OCI-LY1 (cell line): ENCODE measurements at regions not wholly inside any gene's neighbourhood (a gene's known extent, or its start where the extent isn't known, plus 50 kb on each side); places are given as distances from the start of the nearest gene placed in this dataset.

Source experiments
- H2AFZ ChIP-seq: fragments of 200-600 bp; sonication (generic), shearing (Covaris generic); 2 replicates; pipeline ENCODE4 v1.6.0; 2014; ENCODE audit warnings: antibody characterized with exemption, mild to moderate bottlenecking, low read length
- H3F3A ChIP-seq: fragments of 200-600 bp; sonication (generic), shearing (Covaris generic); 2 replicates; pipeline ENCODE4 v1.6.0; 2014; ENCODE audit warnings: mild to moderate bottlenecking, antibody characterized with exemption, low read length, moderate library complexity; ENCODE audit not compliant: insufficient read depth
- H3K27ac ChIP-seq: fragments of 200-600 bp; sonication (generic); 2 replicates; pipeline ENCODE4 v1.5.1; 2014; ENCODE audit warnings: low read length, mixed run types, mild to moderate bottlenecking, low read depth; ENCODE audit not compliant: poor library complexity, severe bottlenecking
- H3K27me3 ChIP-seq: fragments of 200-600 bp; sonication (generic); 2 replicates; pipeline ENCODE4 v1.6.0; 2014; ENCODE audit warnings: antibody characterized with exemption, mild to moderate bottlenecking, low read length, moderate library complexity; ENCODE audit not compliant: insufficient read depth
- H3K36me3 ChIP-seq: fragments of 200-600 bp; sonication (generic); 2 replicates; pipeline ENCODE4 v1.6.1; 2014; ENCODE audit warnings: mild to moderate bottlenecking, antibody characterized with exemption, low read length, moderate library complexity, mixed read lengths; ENCODE audit not compliant: insufficient read depth
- H3K4me1 ChIP-seq: fragments of 200-600 bp; sonication (generic); 2 replicates; pipeline ENCODE4 v1.5.1; 2014; ENCODE audit warnings: mild to moderate bottlenecking, low read length, moderate library complexity; ENCODE audit not compliant: insufficient read depth, severe bottlenecking
- H3K4me2 ChIP-seq: fragments of 200-600 bp; sonication (generic), shearing (Covaris generic); 2 replicates; pipeline ENCODE4 v1.6.1; 2014; ENCODE audit warnings: low read length
- H3K4me3 ChIP-seq: fragments of 200-600 bp; sonication (generic); 2 replicates; pipeline ENCODE4 v1.5.1; 2014; ENCODE audit warnings: low read length, low read depth, mild to moderate bottlenecking, mixed read lengths; ENCODE audit not compliant: poor library complexity, severe bottlenecking
- H3K79me2 ChIP-seq: fragments of 200-600 bp; shearing (Covaris generic); 2 replicates; pipeline ENCODE4 v1.6.1; 2016; ENCODE audit warnings: mixed run types, low read length, mixed read lengths; ENCODE audit not compliant: insufficient read depth
- H3K9ac ChIP-seq: fragments of 200-600 bp; sonication (generic), shearing (Covaris generic); 2 replicates; pipeline ENCODE4 v1.6.1; 2014; ENCODE audit warnings: mild to moderate bottlenecking, low read length, mixed read lengths
- H3K9me2 ChIP-seq: fragments of 200-600 bp; sonication (generic), shearing (Covaris generic); 2 replicates; pipeline ENCODE4 v1.6.1; 2014; ENCODE audit warnings: low read depth, mild to moderate bottlenecking, low read length, mixed read lengths
- H3K9me3 ChIP-seq: fragments of 200-600 bp; shearing (Covaris generic); 2 replicates; pipeline ENCODE4 v1.6.1; 2014; ENCODE audit warnings: low read length, mixed read lengths
- H4K20me1 ChIP-seq: fragments of 200-600 bp; sonication (generic), shearing (Covaris generic); 2 replicates; pipeline ENCODE4 v1.6.0; 2016; ENCODE audit warnings: mild to moderate bottlenecking, low read length; ENCODE audit not compliant: insufficient read depth
- CTCF ChIP-seq: fragments of 200-600 bp; sonication (generic), shearing (Covaris generic); IDR thresholded peaks from 2 replicates; pipeline ENCODE4 v1.5.1; 2017; ENCODE audit warnings: mild to moderate bottlenecking, antibody characterized with exemption, low read length, moderate library complexity, mixed read lengths
- EZH2 ChIP-seq: fragments of 200-600 bp; sonication (generic), shearing (Covaris generic); IDR thresholded peaks from 2 replicates; pipeline ENCODE4 v1.8.0; 2017; ENCODE audit warnings: borderline replicate concordance, mixed run types, mild to moderate bottlenecking, antibody characterized with exemption, low read length, moderate library complexity, mixed read lengths

- H3K4me3 ChIP-seq: no peak overlapping the region
- 0 out of 2 replicates have a peak overlapping the region, but pooled peaks have one; percentile 43 for H2AFZ ChIP-seq
- H3K9ac ChIP-seq: no peak overlapping the region
- H3K36me3 ChIP-seq: no peaks in the 10 kb centered on the region
- peaks cover 5% of the 10 kb centered on the region; the same call in 1 of the 2 replicates for H3K9me3 ChIP-seq
- no peaks in the 10 kb centered on the region for H3K9me2 ChIP-seq
- H3K4me2 ChIP-seq: no peak overlapping the region
- TF ChIP-seq CTCF: no peak
- TF ChIP-seq EZH2: no peak
- no peaks in the 10 kb centered on the region for H3K79me2 ChIP-seq
- no peaks in the 10 kb centered on the region for H4K20me1 ChIP-seq
- H3K4me1 ChIP-seq: peaks cover 13% of the 10 kb centered on the region
- no peak overlapping the region for H3K27ac ChIP-seq
- H3K27me3 ChIP-seq: no peaks in the 10 kb centered on the region
- no peaks in the 10 kb centered on the region for H3F3A ChIP-seq
Measured at GRCh38 chr2:144849612-144850011, 329.7 kb upstream of the ZEB2 start.

GRCh38 chr2:144848423-144848822 lies 328.5 kb upstream of the ZEB2 start:
- Histone ChIP-seq H3K27me3 (no peaks in the 10 kb centered on the region), H3K4me1 (peaks cover 13% of the 10 kb centered on the region), H3K36me3 (no peaks in the 10 kb centered on the region), H2AFZ (no peak overlapping the region), H3K79me2 (no peaks in the 10 kb centered on the region), H3K9me3 (no peaks in the 10 kb centered on the region), H3K9ac (no peak overlapping the region), H3K27ac (no peak overlapping the region), H3K4me3 (no peak overlapping the region), H3K9me2 (no peaks in the 10 kb centered on the region), H3K4me2 (no peak overlapping the region), H3F3A (no peaks in the 10 kb centered on the region), H4K20me1 (no peaks in the 10 kb centered on the region)
- TF ChIP-seq EZH2 (no peak), CTCF (no peak)

GRCh38 chr2:144847347-144848080 lies 327.6 kb upstream of the ZEB2 start:
- H3K9ac ChIP-seq: no peak overlapping the region
- no peaks in the 10 kb centered on the region for H3K36me3 ChIP-seq
- H3K27ac ChIP-seq: no peak overlapping the region
- H3K9me3 ChIP-seq: no peaks in the 10 kb centered on the region
- no peak overlapping the region for H3K4me3 ChIP-seq
- peaks cover 13% of the 10 kb centered on the region for H3K4me1 ChIP-seq
- TF ChIP-seq EZH2: no peak
- no peak for TF ChIP-seq CTCF
- no peaks in the 10 kb centered on the region for H3F3A ChIP-seq
- H3K79me2 ChIP-seq: no peaks in the 10 kb centered on the region
- H3K9me2 ChIP-seq: no peaks in the 10 kb centered on the region
- no peak overlapping the region for H2AFZ ChIP-seq
- no peaks in the 10 kb centered on the region for H4K20me1 ChIP-seq
- no peak overlapping the region for H3K4me2 ChIP-seq
- H3K27me3 ChIP-seq: no peaks in the 10 kb centered on the region
